ENCODE measurements at regions not wholly inside any gene's neighbourhood (a gene's known extent, or its start where the extent isn't known, plus 50 kb on each side); places are given as distances from the start of the nearest gene placed in this dataset.

GRCh38 chr2:199147216-199147615 is 310.5 kb downstream of the SATB2 start:
- no peak overlapping the region for H3K9ac ChIP-seq (ENCODE audit: insufficient read length)
- H3K4me3 ChIP-seq: no peak overlapping the region
- H3K27ac ChIP-seq: no peak overlapping the region
- no peaks in the 10 kb centered on the region for H3K36me3 ChIP-seq (ENCODE audit: insufficient read depth, low read length)
- no peak for TF ChIP-seq FOXP2 (optimal IDR thresholded peaks at IDR 0.05; ENCODE audit: control extremely low read depth, extremely low read length, insufficient read depth)
- no peak for TF ChIP-seq POLR2AphosphoS5 (IDR thresholded peaks at IDR 0.05; ENCODE audit: borderline replicate concordance, low read depth, low read length)
- TF ChIP-seq EZH2 (IDR thresholded peaks at IDR 0.05): no peak
- H3K9me3 ChIP-seq (ENCODE audit: low read depth, low read length): no peaks in the 10 kb centered on the region
- no peak for DNase-seq (ENCODE audit: low read depth, low spot score)

GRCh38 chr2:199144546-199144945 is 313.2 kb downstream of the SATB2 start:
- no peak for DNase-seq (ENCODE audit: low read depth, low spot score)

DNA sequence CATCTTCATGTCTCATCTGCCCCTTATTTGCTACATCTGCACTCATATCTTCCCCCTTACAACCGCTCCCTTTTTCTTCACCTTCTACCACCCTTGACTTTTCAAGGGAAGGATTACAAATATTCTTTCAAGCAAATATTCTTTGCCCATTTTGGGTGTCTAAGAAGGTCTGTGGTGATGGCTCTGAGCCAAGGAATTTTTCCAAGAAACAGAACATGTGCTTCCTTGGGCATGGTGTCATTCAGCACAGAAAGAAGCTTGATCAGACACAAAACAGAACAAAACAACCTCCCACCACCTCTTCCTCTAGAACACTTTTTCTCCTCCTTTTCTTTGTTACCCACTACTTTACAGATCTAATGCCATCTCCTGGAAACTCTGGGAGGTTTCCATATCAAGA is 313.7 kb downstream of the SATB2 start:
- Histone ChIP-seq H3K9me3 (ENCODE audit: low read depth, low read length) (no peaks in the 10 kb centered on the region), H3K27ac (no peak overlapping the region), H3K36me3 (ENCODE audit: insufficient read depth, low read length) (no peaks in the 10 kb centered on the region), H3K4me3 (no peak overlapping the region), H3K9ac (ENCODE audit: insufficient read length) (no peak overlapping the region)
- DNase-seq (ENCODE audit: low read depth, low spot score): no peak
- TF ChIP-seq EZH2 (IDR thresholded peaks at IDR 0.05): no peak
- no peak for TF ChIP-seq FOXP2 (optimal IDR thresholded peaks at IDR 0.05; ENCODE audit: control extremely low read depth, extremely low read length, insufficient read depth)
- TF ChIP-seq POLR2AphosphoS5 (IDR thresholded peaks at IDR 0.05; ENCODE audit: borderline replicate concordance, low read depth, low read length): no peak

More at GRCh38 chr2:199144546-199144945, 313.2 kb downstream of the SATB2 start:
- H3K4me3 ChIP-seq: no peak overlapping the region
- no peaks in the 10 kb centered on the region for H3K9me3 ChIP-seq (ENCODE audit: low read depth, low read length)
- H3K9ac ChIP-seq (ENCODE audit: insufficient read length): no peak overlapping the region
- H3K27ac ChIP-seq: no peak overlapping the region
- no peaks in the 10 kb centered on the region for H3K36me3 ChIP-seq (ENCODE audit: insufficient read depth, low read length)
- no peak for TF ChIP-seq POLR2AphosphoS5 (IDR thresholded peaks at IDR 0.05; ENCODE audit: borderline replicate concordance, low read depth, low read length)
- no peak for TF ChIP-seq EZH2 (IDR thresholded peaks at IDR 0.05)

DNA sequence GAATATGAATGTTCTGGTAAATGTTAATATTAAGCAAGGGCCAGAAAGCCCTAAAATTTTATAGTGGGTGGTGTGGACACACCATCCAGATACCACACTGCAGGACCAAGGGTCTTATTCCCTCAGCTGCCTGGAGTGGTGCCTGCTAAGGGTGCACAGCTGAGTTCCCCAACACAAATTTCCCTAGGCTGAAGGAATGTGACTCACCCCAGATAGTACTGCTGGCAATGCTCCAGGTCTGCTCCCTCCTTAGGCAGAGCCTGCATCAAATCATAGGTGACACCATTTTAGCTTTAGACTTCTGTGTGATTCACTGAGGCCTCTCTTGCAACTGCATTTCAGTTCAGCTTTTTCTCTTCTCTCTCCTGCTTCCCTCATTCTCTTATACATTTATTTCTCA is 321.1 kb downstream of the SATB2 start:
- no peaks in the 10 kb centered on the region for H3K9me3 ChIP-seq (ENCODE audit: low read depth, low read length)
- H3K4me3 ChIP-seq: no peak overlapping the region
- no peak overlapping the region for H3K9ac ChIP-seq (ENCODE audit: insufficient read length)
- no peaks in the 10 kb centered on the region for H3K36me3 ChIP-seq (ENCODE audit: insufficient read depth, low read length)
- DNase-seq (ENCODE audit: low read depth, low spot score): no peak
- TF ChIP-seq EZH2 (IDR thresholded peaks at IDR 0.05): no peak
- TF ChIP-seq FOXP2 (optimal IDR thresholded peaks at IDR 0.05; ENCODE audit: control extremely low read depth, extremely low read length, insufficient read depth): no peak
- TF ChIP-seq POLR2AphosphoS5 (IDR thresholded peaks at IDR 0.05; ENCODE audit: borderline replicate concordance, low read depth, low read length): no peak
- H3K27ac ChIP-seq: no peak overlapping the region

DNA sequence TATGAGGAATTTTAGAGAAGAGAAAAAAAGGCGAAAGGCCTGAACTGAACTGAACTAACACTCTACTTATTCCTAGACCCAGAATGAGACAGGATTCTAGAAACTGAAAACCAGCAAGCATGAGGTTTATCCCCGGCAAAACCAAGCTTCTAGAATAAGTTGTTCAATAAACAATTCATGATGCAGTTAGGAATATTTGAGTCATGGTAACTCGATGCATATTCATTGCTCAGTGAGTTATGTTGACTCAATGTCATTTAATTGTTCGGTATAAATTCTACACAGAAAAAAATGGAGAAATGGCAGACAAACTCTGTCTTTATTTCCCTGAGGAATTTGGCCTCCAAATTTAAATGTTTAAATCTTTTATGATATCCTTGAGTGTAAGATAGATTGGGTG is 321.5 kb downstream of the SATB2 start:
- H3K27ac ChIP-seq: no peak overlapping the region
- H3K36me3 ChIP-seq (ENCODE audit: insufficient read depth, low read length): no peaks in the 10 kb centered on the region
- TF ChIP-seq POLR2AphosphoS5 (IDR thresholded peaks at IDR 0.05; ENCODE audit: borderline replicate concordance, low read depth, low read length): no peak
- no peak for TF ChIP-seq EZH2 (IDR thresholded peaks at IDR 0.05)
- no peak for TF ChIP-seq FOXP2 (optimal IDR thresholded peaks at IDR 0.05; ENCODE audit: control extremely low read depth, extremely low read length, insufficient read depth)
- H3K9me3 ChIP-seq (ENCODE audit: low read depth, low read length): no peaks in the 10 kb centered on the region
- H3K4me3 ChIP-seq: no peak overlapping the region
- no peak for DNase-seq (ENCODE audit: low read depth, low spot score)
- H3K9ac ChIP-seq (ENCODE audit: insufficient read length): no peak overlapping the region

GRCh38 chr2:199131876-199132275 is 325.9 kb downstream of the SATB2 start:
- Histone ChIP-seq H3K36me3 (ENCODE audit: insufficient read depth, low read length) (no peaks in the 10 kb centered on the region), H3K27ac (no peak overlapping the region), H3K9ac (ENCODE audit: insufficient read length) (no peak overlapping the region), H3K4me3 (no peak overlapping the region), H3K9me3 (ENCODE audit: low read depth, low read length) (no peaks in the 10 kb centered on the region)
- TF ChIP-seq FOXP2 (optimal IDR thresholded peaks at IDR 0.05; ENCODE audit: control extremely low read depth, extremely low read length, insufficient read depth): no peak
- TF ChIP-seq POLR2AphosphoS5 (IDR thresholded peaks at IDR 0.05; ENCODE audit: borderline replicate concordance, low read depth, low read length): no peak
- TF ChIP-seq EZH2 (IDR thresholded peaks at IDR 0.05): no peak
- DNase-seq (ENCODE audit: low read depth, low spot score): no peak

DNA sequence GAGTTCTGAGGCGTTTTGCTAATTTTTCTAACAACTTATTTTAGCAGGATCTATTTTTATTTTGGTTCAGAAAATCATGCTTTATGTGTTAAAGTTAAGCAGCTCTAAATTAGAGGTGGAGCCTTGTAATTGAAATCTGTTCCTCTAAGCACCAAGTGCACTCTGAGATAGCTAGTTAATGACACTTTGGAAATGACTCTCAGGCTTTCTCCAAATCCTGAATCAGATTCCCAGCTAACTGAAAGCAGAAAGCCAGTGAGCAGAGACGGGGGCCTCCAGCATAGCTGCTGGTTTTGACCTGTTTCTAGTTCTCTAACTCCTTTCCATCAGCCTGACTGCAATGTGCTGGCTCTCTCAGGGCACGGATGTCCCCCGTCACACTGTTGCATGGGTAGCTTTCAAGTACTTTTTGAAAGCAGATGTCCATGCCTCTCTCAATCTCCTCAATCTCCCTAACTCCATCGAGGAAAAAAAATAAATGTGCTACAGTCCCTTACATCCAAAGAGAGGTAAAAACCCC is 326.5 kb downstream of the SATB2 start:
- no peak for DNase-seq (ENCODE audit: low read depth, low spot score)
- Histone ChIP-seq H3K9me3 (ENCODE audit: low read depth, low read length) (no peaks in the 10 kb centered on the region), H3K4me3 (peak overlapping the region; percentile 30; the same call in 1 of the 2 replicates), H3K36me3 (ENCODE audit: insufficient read depth, low read length) (no peaks in the 10 kb centered on the region), H3K9ac (ENCODE audit: insufficient read length) (no peak overlapping the region), H3K27ac (0 out of 2 replicates have a peak overlapping the region, but pooled peaks have one; percentile 55)
- no peak for TF ChIP-seq EZH2 (IDR thresholded peaks at IDR 0.05)
- no peak for TF ChIP-seq POLR2AphosphoS5 (IDR thresholded peaks at IDR 0.05; ENCODE audit: borderline replicate concordance, low read depth, low read length)
- TF ChIP-seq FOXP2 (optimal IDR thresholded peaks at IDR 0.05; ENCODE audit: control extremely low read depth, extremely low read length, insufficient read depth): no peak

- no peak for DNase-seq (ENCODE audit: low read depth, low spot score)
These were observed 327.2 kb downstream of the SATB2 start for GRCh38 chr2:199130501-199130900.

More at GRCh38 chr2:199130501-199130900, 327.2 kb downstream of the SATB2 start:
- no peak overlapping the region for H3K9ac ChIP-seq (ENCODE audit: insufficient read length)
- no peak for TF ChIP-seq EZH2 (IDR thresholded peaks at IDR 0.05)
- TF ChIP-seq POLR2AphosphoS5 (IDR thresholded peaks at IDR 0.05; ENCODE audit: borderline replicate concordance, low read depth, low read length): no peak
- no peak for TF ChIP-seq FOXP2 (optimal IDR thresholded peaks at IDR 0.05; ENCODE audit: control extremely low read depth, extremely low read length, insufficient read depth)
- H3K36me3 ChIP-seq (ENCODE audit: insufficient read depth, low read length): no peaks in the 10 kb centered on the region
- peak overlapping the region; percentile 30; the same call in 1 of the 2 replicates for H3K4me3 ChIP-seq
- peak overlapping the region; percentile 55; the same call in 1 of the 2 replicates for H3K27ac ChIP-seq
- no peaks in the 10 kb centered on the region for H3K9me3 ChIP-seq (ENCODE audit: low read depth, low read length)
